GM12874 (cell line): ENCODE measurements at regions not wholly inside any gene's neighbourhood (a gene's known extent, or its start where the extent isn't known, plus 50 kb on each side); places are given as distances from the start of the nearest gene placed in this dataset.

Experiments used
- TF ChIP-seq, protein P1 (sequence below): IDR thresholded peaks from 2 replicates; pipeline ENCODE4 v1.5.1; 2011; ENCODE audit warnings: low read depth, mild to moderate bottlenecking, control low read depth, low read length, moderate library complexity; ENCODE audit not compliant: insufficient read depth

DNA sequence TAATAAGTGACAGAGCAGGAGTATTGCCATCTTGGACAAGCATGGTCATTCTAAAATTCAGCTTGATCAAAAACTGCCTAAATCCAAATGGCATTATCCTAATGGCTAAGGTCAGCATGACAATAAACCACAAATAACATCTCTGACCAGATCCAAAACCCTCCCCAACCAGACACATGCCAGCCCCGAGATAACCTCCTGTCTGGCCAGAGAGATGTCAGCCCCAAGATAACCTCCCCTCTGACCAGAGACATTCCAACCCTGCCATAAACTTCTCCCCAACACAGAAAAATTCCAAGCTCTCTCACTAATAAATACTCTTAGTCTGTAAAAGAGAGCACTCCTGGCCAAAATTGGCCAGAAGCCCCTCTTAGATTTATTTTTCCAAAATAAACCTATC lies 470.5 kb upstream of the UBE2E2 start:
- TF ChIP-seq, protein P1, sequence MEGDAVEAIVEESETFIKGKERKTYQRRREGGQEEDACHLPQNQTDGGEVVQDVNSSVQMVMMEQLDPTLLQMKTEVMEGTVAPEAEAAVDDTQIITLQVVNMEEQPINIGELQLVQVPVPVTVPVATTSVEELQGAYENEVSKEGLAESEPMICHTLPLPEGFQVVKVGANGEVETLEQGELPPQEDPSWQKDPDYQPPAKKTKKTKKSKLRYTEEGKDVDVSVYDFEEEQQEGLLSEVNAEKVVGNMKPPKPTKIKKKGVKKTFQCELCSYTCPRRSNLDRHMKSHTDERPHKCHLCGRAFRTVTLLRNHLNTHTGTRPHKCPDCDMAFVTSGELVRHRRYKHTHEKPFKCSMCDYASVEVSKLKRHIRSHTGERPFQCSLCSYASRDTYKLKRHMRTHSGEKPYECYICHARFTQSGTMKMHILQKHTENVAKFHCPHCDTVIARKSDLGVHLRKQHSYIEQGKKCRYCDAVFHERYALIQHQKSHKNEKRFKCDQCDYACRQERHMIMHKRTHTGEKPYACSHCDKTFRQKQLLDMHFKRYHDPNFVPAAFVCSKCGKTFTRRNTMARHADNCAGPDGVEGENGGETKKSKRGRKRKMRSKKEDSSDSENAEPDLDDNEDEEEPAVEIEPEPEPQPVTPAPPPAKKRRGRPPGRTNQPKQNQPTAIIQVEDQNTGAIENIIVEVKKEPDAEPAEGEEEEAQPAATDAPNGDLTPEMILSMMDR: no peak

- TF ChIP-seq, protein P1: no peak
Observed at GRCh38 chr3:22734207-22734606, 468.9 kb upstream of the UBE2E2 start.

DNA sequence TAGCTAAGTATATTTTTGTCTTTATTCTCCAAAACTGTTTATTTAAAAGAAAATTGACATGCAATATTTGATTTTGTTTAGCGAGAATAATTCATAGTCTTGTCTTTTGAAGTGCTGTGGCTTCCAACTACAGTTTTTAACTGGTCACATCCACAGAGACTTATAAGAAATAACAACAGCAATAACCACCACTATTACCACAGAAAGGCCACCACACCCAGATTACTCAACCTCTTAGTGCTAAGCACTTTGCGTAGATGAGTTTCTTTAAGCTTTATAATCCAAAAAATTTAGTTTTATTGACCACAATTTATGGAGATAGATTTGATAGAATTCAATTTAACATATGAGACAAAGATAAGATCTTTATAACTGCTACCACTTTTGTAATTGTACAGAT lies 468.4 kb upstream of the UBE2E2 start:
- TF ChIP-seq, protein P1: no peak

- TF ChIP-seq, protein P1: no peak
Observed at GRCh38 chr3:22735373-22735772, 467.8 kb upstream of the UBE2E2 start.

- TF ChIP-seq, protein P1: no peak
Observed at GRCh38 chr3:22745321-22745720, 457.8 kb upstream of the UBE2E2 start.

- TF ChIP-seq, protein P1: no peak
Observed at GRCh38 chr3:22746221-22746620, 456.9 kb upstream of the UBE2E2 start.

DNA sequence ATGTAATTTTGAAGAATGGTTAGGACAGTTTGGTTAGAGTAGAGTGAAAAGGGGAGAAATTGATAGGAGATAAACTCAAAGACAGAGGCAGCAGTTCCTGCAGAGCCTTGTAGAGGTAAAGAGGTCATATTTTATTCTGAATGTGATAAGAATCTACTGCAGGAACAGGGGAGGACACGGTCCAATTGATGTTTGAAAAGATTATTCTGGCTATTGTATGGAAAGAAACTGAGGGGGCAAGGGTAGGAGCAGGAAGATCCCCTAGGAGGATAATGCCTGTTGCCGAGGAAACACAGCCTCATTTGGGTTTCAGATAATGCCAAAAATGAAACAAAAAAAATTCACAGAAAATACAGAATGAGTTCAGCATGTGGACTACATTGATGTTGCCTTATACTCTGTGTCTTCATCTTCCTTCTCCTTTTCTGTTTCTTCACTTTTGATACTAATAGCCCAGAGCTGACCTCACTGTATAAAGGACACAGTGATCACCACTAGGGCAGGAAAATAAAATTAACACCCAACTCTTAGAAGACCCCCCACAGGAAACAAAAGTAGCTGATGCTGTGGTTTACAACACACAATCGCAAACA lies 454.6 kb upstream of the UBE2E2 start:
- TF ChIP-seq, protein P1: no peak
